Globus pallidus (tissue), 1 donor: ENCODE measurements at regions not wholly inside any gene's neighbourhood (a gene's known extent, or its start where the extent isn't known, plus 50 kb on each side); places are given as distances from the start of the nearest gene placed in this dataset.
"Not testable (repeated sequence)": the region's sequence is repeated elsewhere in the genome, so short reads cannot be mapped to it uniquely, and the experiment has no call there.

Experiments used
- DNase-seq: peaks from one replicate; pipeline ENCODE4 v3.0.0-alpha.2; 2015; ENCODE audit warnings: low spot score

DNA sequence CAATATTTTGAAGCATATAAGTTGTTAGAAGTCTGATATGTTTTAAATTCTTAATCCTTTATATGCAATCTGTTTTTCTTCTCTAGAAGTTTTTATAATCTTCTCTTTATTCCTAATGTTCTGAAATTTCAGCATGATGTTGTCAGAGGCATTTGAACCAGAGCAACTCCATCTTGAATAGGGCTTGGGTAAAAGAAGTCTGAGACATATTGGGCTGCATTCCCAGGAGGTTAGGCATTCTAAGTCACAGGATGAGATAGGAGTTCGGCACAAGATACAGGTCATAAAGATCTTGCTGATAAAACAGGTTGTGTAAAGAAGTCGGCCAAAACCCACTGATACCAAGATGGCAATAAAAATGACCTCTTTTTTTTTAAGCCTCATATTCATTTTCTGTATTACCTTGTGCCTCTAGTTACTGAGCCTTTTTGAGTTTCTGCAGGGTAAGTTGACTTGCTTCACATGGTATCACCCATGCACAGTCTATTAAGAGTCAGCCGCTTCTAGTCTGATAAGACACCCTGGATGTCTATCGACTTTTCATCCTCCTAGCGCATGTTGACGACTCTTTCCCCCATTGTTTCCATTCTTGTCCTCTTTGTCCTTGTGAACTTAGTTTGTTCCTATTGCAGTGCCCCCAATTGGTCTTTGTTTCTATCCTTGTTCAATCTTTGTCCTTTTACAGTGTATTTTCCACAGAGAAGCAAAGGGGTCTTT is 80.8 kb upstream of the RNU6-1 start:
- DNase-seq, result no peak

- no peak for DNase-seq
Observed at GRCh38 chr15:67922106-67922675, 82.3 kb upstream of the RNU6-1 start.

DNA sequence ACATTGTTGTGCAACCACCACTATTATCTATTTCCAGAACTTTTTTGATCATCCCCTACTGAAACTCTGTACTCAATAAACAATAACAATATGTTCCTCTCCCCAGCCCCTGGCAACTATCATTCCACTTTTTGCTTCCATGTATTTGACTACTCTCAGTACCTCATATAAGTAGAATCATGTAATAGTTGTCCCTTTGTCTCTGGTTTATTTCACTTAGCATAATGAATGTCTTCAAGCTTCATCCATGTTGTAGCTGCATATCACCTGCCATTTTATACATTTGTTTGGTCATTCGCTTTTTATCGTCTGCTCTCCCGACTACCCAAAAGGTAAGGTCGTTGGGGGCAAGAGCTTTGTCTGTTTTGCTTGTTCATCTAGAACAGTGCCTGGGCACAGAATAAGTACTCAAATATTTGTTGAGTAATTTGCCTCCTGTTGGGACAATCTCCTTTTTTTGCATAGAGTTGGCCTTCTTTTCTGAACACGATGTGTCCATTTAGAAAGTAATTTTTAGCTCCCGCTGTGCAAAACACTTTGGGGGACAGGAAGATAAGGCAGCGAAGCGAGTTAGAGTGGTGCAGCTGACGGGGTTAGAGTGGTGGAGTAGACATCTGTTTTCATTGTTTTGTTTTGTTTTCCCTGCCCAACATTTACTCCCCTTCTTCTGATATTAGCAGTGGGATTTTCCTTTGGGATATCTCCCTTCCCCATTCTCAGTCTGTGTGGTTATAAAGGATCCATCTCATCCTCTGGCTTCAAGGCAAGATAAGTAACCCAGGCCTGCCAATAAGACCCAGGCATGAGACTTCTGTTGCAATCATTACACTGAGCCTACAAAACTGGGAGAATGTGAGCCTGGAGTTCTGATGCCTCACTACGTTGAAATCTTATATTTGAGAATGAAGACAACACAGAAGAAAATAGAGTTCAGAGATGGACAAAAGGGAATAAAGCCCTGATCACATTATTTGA is 83.4 kb upstream of the RNU6-1 start:
- no peak for DNase-seq

- DNase-seq, result no peak
Observed at GRCh38 chr15:67924359-67924974, 84.6 kb upstream of the RNU6-1 start.

DNA sequence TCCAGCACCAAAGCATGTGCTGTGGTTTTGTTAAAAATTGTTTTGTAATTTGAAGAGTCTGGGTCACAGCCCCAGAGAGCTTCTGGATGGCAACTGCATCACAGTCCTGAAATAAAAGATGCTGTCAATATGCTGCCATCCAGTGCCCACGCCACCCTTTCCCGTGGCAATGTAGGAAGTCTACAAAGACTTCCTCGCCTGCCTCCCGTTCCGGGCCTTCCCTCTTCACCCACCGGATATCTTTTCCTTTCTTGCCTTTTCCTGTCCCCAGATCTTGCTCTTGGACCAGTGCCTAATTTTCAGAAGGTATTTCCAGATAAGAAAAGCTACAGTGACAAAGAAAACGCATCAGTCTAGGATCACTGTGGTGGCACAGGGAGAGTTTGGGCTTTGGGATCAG is 85.3 kb upstream of the RNU6-1 start:
- no peak for DNase-seq

DNA sequence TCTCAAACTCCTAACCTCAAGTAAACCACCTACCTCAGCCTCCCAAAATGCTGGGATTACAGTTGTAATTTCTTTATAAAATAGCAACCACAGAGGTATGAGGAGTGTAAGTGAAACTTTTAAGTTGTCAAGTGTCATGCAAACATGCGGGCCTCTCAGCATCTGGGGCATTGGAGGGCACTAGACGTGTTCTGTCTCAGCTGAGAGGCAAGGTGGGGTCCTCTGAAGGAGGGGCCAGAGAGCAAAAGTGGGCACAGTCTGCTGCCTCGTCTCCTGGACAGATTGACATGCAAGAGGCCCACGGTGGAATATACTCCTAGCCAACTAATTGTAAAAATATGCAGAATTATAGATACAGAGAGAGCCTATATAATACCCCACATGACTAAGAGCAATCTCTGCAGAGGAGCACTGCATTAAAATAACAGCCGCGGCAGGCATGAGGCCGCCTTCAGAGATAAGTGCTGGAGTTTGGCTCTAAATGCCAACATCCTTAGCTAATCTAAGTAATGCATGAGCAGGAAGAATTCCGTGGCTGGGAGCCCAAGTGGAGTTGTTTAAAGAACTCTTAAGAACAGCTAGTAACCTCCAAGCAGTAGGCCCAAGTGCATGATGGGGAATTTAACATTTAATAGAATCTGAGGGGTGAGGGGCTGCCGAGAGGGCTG is 87.8 kb upstream of the RNU6-1 start:
- DNase-seq, result no peak

- no peak for DNase-seq
Observed at GRCh38 chr15:67928666-67929065, 88.8 kb upstream of the RNU6-1 start.

- no peak for DNase-seq
Observed at GRCh38 chr15:67930720-67931119, 90.9 kb upstream of the RNU6-1 start.

DNA sequence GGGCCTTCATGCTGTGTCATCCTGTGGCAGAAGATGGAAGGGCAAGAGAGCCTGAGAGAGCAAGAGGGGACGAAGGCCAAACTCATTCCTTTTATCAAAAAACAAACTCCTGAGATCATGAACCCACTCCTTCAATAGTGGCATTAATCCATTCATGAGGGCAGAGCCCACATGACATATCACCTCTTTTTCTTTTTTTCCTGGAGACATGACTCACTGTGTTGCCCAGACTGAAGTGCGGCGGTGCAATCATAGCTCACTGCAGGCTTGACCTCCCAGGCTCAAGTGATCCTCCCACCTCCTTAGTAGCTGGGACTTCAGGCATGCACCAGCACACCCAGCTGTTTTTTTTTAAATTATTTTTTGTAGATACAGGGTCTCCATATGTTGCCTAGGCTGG is 92.0 kb upstream of the RNU6-1 start:
- DNase-seq, result no peak

- DNase-seq, result not testable (repeated sequence)
Observed at GRCh38 chr15:67934126-67934525, 94.3 kb upstream of the RNU6-1 start.

DNA sequence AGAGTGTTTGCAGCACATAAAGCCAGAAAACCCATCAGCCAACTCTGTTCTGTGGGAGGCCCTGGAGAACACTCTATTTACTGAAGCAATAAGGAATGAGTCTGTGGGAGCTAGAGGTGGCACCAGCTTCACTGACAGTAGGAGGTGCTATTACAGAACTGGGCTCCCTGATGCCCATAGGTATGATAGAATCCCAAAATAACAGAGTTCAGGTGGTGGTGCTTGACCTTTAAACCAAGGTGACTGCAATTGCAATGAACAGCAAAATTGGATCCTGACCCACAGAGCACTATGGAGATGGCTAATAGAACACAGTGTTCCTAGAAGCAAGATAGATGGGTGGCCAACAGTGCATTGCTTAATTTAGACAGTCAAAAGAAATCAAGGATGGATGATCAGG is 95.4 kb upstream of the RNU6-1 start:
- DNase-seq, result no peak

DNA sequence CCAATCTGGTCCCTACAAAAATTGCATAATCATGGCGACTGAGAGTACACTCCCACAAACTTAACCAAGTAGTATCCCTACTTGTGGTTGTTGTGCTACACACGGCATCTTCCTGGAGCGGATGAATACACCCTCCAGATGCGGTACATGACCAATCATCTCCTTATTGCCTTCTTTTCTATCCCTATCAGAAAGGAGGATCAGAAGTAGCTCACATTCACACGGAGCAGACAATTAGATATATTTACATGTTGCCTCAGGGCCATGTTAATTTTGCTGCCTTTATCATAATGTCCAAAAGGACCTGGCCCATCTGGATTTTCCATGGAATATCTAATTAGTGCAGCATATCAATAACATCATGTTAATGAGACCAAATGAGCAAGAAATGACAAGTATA is 96.4 kb upstream of the RNU6-1 start:
- no peak for DNase-seq

GRCh38 chr15:67937153-67937761 is 97.4 kb upstream of the RNU6-1 start:
- no peak for DNase-seq

DNA sequence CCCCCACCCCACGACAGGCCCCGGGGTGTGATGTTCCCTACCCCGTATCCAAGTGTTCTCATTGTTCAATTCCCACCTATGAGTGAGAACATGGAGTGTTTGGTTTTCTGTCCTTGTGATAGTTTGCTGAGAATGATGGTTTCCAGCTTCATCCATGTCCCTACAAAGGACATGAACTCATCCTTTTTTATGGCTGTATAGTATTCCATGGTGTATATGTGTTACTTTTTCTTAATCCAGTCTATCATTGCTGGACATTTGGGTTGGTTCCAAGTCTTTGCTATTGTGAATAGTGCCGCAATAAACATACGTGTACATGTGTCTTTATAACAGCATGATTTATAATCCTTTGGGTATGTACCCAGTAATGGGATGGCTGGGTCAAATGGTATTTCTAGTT is 99.3 kb upstream of the RNU6-1 start:
- DNase-seq, result not testable (repeated sequence)

DNA sequence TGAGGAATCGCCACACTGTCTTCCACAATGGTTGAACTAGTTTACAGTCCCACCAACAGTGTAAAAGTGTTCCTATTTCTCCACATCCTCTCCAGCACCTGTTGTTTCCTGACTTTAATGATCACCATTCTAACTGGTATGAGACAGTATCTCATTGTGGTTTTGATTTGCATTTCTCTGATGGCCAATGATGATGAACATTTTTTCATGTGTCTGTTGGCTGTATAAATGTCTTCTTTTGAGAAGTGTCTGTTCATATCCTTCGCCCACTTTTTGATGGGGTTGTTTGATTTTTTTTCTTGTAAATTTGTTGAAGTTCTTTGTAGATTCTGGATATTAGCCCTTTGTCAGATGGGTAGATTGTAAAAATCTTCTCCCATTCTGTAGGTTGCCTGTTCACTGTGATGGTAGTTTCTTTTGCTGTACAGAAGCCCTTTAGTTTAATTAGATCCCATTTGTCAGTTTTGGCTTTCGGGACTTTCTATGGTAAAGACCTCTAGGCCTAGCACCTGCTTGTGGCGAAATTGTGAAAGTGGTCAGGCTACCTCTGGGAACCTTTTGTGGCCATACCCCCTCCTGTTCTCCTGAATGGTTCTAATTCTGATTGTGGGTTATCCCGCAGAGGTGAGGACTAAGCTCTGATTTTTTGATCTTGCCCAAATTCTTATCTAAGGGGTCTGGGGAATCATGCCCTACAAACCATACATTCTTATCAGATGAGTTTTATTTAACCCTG is 99.9 kb upstream of the RNU6-1 start:
- DNase-seq, result not testable (repeated sequence)

DNA sequence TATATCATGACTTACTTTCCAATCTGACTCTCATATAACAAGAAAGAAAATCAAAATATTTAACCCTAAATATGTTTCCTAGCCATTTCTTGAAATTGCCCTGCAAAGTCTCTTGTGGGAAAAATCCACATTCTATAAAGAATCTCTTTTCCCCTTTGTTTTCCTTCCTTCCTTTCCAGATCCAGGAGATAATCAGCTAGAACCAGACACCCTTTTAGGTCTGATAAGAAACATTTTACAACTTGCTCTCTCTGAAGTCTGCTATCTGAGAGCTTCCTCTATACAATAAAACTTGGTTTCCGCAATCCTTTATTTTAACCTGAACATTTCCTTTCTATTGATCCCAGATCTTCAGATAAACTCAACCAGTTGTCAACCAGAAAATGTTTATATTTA is 100.5 kb upstream of the RNU6-1 start:
- DNase-seq, result no peak

DNA sequence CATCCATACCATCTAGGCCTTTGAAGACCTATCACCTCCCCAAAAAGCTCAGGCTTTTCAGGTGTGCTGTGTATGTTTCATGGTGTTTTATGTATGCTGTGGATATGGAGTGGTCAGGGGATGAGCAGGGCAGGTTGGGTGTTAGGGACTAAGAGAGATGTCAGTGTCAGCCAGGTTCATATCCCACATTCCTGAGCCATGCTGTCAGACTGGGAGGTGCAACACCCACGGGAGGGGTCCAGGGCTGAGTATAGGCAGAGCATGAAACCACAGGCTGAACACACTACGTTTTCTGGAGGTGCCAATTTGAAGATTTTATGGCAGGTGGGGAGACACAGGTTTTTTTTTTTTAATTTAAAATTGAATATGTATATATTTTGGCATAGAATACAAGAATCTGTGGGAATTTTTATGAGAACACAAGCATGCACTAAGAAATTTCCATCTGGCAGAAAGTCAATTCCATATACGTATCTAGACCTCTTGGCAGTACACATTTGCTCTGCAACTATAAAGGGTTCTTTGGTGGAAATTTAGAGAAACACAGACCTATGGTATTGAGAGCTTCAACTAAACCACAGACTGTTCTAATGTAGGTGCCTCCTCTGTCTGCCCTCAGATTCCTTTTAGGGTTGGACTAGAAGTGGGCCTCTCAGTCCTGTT is 101.9 kb upstream of the RNU6-1 start:
- DNase-seq, result no peak

DNA sequence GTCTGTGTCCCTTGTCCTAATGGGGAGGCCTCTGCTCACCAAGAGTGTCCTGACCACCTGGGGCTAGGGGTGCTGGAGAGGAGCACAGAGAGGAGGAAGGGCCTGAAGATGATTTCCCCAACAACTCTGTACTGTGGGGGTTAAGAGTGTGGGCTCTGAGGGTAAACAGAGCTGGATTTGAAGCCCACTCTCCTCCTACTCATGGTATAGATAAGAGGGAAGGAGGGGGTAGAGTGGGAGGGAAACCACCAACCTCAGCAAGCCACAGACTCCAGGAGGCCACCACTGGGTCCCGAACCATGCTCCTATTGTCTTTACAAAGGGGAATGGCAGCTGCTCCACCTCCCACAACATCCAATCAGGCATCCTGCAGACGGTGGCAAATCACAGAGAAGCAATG is 103.6 kb upstream of the RNU6-1 start:
- DNase-seq, result no peak

DNA sequence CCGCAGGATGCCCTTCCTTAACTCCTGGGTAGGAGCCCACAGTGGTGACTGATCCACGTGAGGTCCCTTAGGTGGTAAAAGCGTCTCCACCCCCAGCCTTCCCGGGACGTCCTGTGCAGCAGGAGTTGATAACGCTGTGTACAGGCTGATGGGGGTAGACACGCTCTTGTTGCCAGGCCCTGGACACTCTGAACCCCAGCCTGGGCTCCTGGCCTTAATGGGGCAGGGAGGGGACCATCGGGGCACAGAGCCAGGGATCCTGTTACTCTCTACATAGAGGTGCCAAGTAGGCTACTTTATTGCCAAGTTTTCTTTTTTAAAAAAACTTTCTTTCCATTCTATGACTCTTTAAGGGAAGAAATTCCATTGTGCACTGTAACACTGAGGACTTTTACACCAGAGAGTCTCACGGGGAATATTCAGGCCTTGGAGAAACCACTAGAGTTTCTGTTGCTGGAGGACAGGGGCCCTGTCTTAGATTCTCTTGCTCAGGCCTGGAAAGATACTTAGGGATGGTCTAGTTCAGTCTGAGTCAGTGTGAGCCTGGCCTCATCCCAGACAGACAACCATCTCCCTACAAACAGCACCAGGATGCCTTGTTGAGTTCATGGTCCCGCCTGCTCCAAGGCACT is 104.3 kb upstream of the RNU6-1 start:
- no peak for DNase-seq

DNA sequence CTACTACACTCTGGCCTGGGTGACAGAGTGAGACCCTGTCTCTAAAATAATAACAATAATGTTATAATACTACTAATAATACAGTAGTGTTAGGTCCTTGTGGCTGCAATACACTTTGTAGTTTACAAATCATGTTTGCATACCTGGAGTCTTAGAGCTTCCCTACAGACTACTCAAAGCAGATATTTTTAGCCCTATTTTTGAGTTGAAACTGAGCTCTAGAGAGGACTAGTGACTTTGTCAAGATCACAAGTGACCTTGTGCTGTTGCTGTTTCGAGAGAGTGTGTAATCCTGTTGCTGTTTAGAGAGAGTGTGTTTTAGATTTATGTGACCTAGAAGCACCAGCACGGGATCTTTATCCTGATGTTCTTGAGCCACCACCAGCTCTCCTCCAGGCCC is 105.3 kb upstream of the RNU6-1 start:
- no peak for DNase-seq
